Embryonic facial prominence (tissue), 1 donor: ENCODE measurements at regions not wholly inside any gene's neighbourhood (a gene's known extent, or its start where the extent isn't known, plus 50 kb on each side); places are given as distances from the start of the nearest gene placed in this dataset.

ENCODE experiments used
- DNase-seq: peaks from one replicate; pipeline ENCODE4 v3.0.0-alpha.2; 2016; ENCODE audit errors: extremely low spot score

DNA sequence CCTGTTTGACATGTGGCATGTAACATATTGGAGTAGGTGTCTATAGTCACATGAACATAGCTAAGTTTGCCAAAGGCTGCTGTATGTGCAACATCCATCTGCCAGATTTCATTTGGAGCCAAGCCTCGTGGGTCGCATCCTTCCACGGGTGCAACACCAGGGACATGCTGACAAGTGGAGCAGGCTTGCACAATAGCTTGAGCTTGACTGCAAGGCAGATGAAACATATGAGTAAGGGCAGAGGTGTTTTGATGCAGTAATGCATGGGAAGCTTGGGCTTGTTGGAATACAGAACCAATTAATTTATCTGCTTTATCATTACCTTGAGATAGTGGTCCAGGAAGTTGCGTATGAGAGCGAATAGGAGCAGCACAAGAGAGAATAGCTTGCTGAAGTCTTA lies 74.1 kb upstream of the BTN3A2 start:
- no peak for DNase-seq

GRCh38 chr6:26292709-26293108 lies 72.3 kb upstream of the BTN3A2 start:
- no peak for DNase-seq

DNA sequence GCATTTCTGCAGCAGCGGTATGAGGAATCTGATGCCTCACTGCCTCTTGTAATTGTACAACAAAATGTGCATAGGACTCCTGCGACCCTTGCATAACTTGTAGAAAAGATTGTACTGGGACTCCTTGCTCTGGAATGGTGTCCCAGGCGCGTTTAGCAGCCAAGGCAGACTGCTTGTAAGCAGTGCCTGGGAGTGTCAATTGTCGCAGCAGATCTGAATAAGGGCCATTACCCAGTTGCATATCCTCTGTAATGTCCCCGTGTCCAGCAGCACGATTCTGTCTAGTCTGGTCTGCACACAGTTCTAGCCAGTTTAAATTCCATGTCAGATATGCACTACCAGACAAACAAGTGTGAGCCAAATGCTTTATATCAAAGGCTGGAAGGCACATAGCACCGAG lies 70.7 kb upstream of the BTN3A2 start:
- DNase-seq, result no peak

DNA sequence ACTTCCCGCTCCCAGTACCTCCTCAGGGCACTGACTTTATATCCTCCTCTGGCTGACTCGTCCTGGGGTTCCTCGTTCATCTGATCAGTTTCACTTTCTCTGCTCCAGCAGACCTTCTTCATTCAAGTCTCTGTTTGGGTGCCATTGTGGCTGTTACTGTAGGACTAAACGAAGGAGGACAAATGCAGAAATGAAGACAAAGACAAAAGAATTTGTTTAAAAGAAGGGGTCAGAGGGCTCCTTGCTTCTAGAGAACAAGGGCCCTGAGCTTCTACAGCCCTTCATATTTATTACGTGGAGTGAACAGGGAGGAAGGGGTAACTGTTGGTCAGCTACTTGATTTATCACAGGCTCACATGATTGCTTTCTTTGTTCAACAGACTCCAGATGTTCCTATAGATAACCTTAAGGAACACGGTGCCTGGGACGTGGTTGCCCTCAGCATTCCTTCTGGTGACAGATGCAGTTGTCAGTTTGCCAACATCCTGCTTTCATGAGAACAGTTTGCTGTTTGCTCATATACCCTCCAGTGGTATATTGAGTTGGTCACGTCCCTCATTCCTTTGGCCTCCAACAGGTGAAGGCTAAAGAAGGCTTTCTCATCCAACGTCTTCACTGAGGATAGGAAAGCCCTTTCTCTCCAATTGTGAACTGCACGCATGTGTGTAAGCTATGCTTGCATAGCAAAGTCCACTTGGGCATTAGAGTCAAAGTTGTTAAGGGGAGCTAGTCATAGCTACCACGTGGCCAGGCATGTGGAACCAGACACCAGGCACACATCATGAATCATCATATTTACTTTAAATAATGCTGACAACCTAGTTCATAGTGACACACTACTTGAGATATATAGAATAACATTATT lies 69.1 kb upstream of the BTN3A2 start:
- DNase-seq, result no peak

- no peak for DNase-seq
These were observed 68.5 kb upstream of the BTN3A2 start for GRCh38 chr6:26296556-26296856.

DNA sequence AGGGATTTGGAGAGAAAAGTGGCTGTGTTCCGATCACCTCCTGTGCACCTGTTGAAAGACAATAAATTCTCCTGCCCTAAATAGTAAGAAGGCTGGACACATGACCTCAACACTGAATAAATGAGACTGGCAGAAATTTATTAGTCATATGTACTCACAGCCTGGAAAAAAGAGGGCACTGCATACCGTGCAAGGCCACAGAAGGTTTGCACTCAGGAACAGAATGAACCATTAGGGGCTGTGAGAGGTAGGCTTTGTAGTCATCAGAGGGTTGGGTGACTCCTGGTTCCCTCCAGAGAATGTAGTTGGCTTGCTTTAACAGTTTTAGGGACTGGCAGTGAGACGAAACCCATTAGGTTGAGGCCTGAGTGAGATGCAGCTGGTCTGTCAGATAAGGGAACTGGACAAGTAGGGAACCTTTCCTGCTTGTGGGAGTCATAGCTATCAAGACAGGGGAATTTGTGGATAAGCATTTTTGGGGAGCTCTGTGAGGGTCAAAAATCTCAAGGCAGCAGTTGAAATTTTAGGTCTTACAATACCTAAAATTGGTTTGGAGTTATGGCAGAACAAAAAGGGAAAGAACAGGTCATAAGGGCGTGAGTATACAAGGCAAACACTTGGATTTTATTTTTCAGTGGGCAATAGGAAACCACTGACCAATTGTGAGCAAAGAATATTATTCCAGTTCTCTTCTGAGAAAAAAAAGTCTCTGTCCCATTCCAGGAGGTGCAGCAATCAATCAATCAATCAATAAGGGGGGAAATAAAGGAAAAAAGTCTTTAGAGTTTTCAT lies 67.9 kb upstream of the BTN3A2 start:
- no peak for DNase-seq

GRCh38 chr6:26299286-26300042 lies 65.5 kb upstream of the BTN3A2 start:
- no peak for DNase-seq

- DNase-seq, result no peak
These were observed 65.0 kb upstream of the BTN3A2 start for GRCh38 chr6:26300043-26300331.

- no peak for DNase-seq
These were observed 64.6 kb upstream of the BTN3A2 start for GRCh38 chr6:26300359-26300758.

DNA sequence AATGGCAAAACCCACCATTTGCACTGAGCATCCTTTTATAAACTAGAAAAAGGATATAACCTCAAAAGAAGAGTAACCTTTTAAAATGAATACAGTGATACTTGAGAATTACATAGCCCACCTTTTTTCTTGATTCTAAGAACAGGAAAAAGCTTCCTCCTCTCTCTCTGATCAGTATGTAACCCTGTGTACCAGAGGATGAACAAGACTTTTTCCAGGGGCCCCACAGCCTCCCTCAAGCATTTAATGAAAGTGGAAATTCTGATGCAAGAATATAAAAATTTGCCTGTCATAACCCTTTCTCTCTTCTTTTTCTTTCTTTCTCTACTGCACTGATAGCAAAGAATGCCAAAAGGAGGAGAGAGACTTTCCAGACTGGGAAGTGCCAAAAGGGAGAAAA lies 64.2 kb upstream of the BTN3A2 start:
- no peak for DNase-seq

DNA sequence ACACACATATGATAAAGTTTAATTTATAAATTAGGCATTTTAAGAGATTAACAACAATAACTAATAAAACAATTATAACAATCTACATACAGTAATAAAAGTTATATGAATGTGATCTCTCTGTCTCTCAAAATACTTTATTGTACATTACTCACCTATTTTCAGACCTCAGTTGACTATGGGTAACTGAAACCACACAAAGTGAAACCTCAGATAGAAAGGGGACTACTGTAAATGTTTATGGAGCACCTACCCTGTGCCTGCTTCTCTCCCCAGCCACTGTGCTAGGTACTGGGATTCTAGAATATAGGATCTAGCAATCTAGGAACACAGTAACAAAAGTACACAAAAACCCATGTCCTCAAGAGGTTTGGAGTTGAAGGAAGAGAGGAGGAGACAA lies 63.4 kb upstream of the BTN3A2 start:
- DNase-seq, result no peak

DNA sequence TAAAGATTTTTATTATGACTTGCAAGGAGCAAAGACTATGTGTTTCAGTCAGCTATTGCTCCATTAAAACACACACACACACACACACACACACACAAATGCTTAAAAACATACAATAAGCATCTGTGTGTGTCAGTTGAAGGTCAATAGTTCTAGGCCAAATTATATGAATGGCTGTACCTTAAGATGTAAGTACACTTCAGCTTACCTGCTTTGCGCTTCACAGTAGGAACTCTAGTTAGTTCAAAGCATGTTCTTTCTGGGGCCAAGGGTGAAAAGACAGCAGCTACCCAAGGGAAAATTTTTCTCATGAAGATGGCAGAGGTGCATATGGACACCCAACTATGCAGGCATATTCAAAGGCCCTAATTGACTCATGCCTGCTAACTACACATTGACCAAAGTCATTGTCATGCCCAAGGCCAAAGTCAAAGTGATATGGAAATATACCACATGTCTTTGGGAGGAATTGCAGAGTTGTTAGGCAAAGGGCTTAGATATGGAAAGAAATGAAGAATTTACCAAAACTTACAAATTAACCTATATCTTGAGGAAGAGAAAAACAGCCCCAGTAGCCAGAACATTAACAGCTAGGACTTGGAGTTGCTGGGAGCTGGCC lies 61.9 kb upstream of the BTN3A2 start:
- DNase-seq, result no peak

DNA sequence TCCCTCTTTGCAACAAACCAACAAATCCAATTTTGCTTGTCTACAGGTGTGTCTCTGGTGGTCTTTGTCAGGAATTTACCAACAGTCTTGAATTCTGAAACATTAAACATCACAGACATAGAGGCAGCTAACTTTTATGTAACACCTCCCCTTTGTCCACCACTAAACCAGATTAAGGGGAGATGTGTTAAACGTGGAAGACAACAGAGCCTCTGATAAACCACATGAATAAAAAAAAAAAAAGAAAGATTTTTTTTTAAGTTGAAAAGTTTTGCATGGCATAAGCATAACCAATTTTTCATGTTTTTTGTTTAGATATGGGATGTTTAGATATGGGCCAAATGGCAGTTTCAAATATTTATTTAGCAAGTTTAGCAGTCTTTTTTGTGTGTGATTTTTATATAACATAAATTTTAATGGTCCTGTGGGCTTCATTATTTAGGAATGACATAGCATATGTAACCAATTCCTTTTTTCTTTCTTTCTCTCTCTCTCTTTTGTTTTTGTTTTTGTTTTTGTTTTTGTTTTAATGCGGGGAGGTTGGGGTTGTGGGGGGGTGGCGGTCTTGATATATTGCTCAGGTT lies 60.7 kb upstream of the BTN3A2 start:
- DNase-seq, result no peak

DNA sequence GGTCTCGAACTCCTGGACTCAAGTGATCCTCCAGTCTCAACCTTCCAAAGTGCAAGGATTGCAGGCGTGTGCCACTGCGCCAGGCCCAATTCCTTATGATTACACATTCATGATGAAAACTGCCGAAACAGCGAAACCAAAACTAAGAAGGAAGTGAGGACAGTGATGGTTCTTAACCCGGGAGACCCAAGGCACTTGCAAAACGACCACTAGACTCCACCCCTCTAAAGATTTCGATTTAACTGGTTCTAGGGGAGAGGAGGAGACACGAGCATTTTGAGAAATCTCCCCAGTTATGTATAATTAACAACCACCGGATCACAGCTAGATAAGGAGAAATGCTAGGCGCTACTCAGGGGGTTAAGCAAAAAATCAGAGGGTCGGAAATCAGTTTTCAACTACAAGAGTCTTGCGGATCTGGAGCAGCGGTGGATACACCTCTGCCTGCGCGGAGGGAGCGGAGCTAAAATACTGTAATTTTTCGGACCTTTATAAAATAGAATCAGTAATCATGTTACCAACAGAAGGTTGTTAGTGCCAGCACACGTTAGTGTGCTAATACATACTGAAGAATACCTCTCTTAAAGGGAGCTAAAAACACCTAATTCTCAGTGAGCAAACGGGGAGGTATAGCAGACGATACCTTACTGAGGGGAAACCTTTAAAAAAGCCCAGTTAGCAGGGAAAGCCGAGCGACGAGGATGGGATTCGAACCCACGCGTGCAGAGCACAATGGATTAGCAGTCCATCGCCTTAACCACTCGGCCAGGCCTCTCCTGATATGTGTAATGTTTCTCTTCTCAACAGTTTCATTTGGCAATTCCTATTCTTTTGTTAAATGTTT lies 60.0 kb upstream of the BTN3A2 start:
- DNase-seq, result no peak

DNA sequence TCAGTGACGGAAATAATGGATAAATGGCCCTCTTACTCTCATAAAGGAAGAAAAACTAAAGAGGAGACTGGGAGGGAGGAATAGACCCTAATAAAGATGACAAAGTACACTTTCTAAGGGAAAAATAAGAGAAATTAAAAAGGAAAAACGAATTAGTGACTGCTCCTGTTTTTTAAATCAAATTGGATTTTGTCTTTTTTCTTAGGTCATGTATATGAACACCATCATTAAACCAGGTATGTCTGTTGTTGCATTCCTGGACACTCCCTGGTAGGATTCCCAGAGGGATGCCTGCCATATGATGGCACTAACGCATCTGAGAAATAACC lies 59.4 kb upstream of the BTN3A2 start:
- DNase-seq, result no peak

DNA sequence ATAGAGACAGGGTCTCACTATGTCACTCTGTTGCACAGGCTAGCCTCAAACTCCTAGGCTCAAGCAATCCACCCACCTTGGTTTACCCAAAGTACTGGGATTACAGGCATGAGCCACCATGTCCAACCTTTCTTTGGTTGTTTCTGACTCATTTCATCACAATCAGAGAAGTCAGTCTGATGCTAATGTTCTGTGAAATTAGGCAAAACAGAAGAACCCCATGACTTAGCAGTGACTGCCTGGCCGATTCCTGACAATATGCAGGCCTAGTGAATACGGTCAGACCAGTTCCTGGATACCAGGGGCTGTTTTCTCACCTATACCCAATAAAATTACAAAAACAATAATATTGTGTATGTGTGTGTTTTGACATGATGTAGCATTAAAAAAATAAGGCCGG lies 58.8 kb upstream of the BTN3A2 start:
- DNase-seq, result no peak

- DNase-seq, result no peak
These were observed 57.1 kb upstream of the BTN3A2 start for GRCh38 chr6:26307850-26308249.

DNA sequence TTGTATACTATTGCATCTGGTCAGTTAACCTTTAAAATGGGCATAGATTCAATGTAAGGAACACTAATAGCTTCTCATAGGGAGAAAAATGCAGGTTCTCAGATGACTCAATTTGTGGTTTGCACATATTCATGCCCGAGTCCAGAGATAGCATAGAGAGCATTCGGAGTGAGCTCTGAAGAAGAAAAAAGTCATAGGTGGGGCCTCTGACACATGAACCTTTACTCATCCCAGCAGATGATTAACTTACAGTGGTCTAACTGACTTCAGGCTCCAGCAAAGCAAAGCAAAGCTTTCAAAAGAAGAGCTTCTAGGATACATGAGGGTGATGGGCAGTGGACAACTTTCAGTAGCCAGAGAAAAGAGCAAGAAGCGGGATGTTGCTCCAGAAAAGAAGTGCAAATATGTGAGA lies 55.3 kb upstream of the BTN3A2 start:
- no peak for DNase-seq

DNA sequence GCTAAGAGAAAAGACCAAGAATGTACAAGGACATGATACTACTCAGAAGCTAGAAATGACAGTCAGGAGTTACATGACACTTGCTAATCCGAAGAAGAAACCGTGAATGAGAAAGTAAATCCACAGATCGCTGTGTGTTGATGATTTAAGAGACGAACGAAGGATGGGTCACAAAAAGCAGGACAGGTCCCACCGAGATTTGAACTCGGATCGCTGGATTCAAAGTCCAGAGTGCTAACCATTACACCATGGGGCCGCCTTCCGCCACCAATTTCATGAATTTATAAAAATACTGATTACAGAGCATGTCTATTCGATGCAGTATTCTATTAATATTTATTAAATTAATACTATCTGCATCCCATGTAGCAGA lies 54.0 kb upstream of the BTN3A2 start:
- no peak for DNase-seq

DNA sequence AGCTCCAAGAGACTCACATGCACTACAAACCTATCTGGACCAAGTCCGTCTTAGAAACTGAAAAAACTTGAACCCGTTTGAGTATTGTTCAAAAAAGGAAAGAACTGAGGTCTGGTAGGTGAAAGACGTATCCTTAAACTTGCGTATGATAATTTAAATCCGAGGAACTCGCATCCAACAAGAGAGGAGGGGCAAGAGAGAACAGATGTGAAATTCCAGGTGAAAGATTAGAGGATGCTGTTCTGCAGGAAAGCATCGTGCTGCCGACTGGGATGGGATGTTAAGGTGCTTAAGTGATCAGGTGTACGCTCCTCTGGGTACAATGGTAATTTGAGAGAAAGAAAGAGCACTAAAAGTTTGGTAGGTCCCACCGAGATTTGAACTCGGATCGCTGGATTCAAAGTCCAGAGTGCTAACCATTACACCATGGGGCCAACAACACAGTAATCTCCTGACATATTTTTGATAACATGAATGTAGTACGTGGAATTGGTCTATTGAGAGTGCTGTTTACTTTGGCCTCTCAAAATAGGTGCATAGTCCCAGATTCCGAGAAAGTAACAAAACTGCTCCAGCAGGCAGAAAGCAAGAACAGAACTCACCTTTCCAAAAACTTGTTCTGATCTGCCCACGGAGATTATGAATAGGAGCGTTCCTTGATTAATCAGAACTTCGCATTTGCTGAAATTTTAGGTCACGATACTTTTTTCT lies 53.5 kb upstream of the BTN3A2 start:
- peak; percentile 66 for DNase-seq

- no peak for DNase-seq
These were observed 52.9 kb upstream of the BTN3A2 start for GRCh38 chr6:26312096-26312463.
